ENCODE measurements at regions not wholly inside any gene's neighbourhood (a gene's known extent, or its start where the extent isn't known, plus 50 kb on each side); places are given as distances from the start of the nearest gene placed in this dataset.

DNA sequence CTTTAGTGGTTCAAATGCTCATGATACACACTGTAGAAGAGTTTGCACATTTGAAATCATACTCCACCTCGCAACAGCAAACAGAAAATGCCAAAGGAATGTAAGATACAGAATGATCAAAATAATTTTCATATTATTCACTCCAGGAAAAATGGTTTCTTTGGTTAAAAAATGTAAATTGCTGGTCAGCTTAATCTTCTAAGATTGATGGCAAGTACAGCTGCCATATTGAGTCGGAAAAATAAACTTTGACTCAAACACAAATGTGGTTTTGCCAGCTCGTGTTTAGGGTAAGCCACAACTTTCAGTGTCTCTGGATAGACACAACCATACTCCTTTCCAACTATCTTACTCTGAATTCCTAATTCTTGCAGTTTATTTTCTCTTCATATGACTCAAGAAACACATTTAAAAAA, 154.9 kb upstream of the SMIM21 start:
- Histone ChIP-seq H3K27me3 (ENCODE audit: low read depth) (no peaks in the 10 kb centered on the region), H3K9me3 (no peaks in the 10 kb centered on the region), H3K4me1 (no peaks in the 10 kb centered on the region), H3K4me3 (no peak overlapping the region), H3K27ac (no peak overlapping the region), H3K36me3 (no peaks in the 10 kb centered on the region)
- no peak for DNase-seq
- intact Hi-C loops (cut with DNase I), result no loop called here
- TF ChIP-seq, protein P1, sequence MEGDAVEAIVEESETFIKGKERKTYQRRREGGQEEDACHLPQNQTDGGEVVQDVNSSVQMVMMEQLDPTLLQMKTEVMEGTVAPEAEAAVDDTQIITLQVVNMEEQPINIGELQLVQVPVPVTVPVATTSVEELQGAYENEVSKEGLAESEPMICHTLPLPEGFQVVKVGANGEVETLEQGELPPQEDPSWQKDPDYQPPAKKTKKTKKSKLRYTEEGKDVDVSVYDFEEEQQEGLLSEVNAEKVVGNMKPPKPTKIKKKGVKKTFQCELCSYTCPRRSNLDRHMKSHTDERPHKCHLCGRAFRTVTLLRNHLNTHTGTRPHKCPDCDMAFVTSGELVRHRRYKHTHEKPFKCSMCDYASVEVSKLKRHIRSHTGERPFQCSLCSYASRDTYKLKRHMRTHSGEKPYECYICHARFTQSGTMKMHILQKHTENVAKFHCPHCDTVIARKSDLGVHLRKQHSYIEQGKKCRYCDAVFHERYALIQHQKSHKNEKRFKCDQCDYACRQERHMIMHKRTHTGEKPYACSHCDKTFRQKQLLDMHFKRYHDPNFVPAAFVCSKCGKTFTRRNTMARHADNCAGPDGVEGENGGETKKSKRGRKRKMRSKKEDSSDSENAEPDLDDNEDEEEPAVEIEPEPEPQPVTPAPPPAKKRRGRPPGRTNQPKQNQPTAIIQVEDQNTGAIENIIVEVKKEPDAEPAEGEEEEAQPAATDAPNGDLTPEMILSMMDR (IDR thresholded peaks at IDR 0.05), result no peak
- ATAC-seq, result no peak

DNA sequence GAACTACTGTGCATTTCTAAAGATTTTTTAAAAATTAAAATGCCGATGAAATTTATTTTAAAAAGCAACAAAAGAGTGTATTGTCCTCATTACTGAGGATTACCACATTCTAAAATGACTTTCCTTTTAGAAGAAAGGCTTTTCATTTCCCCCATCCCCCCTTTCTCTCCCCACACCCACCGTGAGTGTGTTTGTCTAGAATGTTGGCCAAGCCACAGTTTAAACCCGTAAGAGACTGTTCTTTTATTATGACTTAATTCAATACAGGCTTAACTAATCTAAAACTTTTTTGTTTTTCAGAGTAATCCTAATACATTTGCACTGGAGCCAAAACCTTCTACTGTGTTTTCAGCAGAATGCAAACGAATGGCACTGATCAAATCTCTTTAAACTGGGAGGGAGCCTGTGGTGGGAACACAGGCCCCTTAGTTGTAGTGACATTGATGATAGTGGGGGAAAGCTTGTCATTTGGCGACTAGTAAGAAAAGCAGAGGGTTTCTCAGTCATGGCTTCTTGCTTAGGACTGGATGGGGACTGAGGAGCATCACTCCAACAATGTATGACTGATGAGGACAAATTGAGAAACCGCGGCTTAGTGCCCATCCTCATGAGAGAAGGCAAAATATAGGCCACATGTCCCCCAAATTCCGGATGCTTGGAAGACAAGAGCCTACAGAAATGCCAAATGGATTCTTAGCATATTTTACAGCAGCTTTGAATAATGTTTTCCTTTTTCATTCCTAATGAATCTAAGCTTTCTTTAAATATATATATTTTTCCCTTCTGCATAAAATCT, 154.0 kb upstream of the SMIM21 start:
- H3K27me3 ChIP-seq (ENCODE audit: low read depth), result no peaks in the 10 kb centered on the region
- H3K4me3 ChIP-seq, result no peak overlapping the region
- no peak for DNase-seq
- H3K4me1 ChIP-seq, result no peaks in the 10 kb centered on the region
- H3K27ac ChIP-seq, result no peak overlapping the region
- intact Hi-C loops (cut with DNase I), result no loop called here
- H3K9me3 ChIP-seq, result no peaks in the 10 kb centered on the region
- no peak for ATAC-seq
- no peaks in the 10 kb centered on the region for H3K36me3 ChIP-seq
- TF ChIP-seq, protein P1 (IDR thresholded peaks at IDR 0.05), result no peak

DNA sequence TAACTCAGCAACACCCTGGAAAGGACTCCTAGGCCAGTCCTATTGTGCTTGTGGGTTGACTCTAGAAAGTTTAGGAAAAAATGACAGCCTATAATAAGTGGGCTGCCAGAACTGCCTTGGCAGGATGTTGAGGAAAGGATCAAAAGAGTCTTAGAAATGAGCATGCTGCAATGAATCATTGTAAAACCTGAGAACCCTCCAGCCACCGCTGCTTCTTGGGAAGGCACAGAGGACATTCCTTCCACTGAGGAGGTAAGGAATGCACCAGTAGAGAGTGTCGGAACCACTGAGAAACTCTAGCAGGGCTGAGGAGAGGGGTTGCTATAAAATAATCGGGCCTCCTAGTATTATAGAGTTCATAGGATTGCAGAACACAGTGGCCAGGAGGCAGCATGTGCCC, 146.7 kb upstream of the SMIM21 start:
- no peaks in the 10 kb centered on the region for H3K36me3 ChIP-seq
- ATAC-seq, result no peak
- H3K9me3 ChIP-seq, result no peaks in the 10 kb centered on the region
- H3K27me3 ChIP-seq (ENCODE audit: low read depth), result no peaks in the 10 kb centered on the region
- H3K4me1 ChIP-seq, result no peaks in the 10 kb centered on the region
- intact Hi-C loops (cut with DNase I), result no loop called here
- TF ChIP-seq, protein P1 (IDR thresholded peaks at IDR 0.05), result no peak
- H3K27ac ChIP-seq, result no peak overlapping the region
- no peak for DNase-seq
- no peak overlapping the region for H3K4me3 ChIP-seq

DNA sequence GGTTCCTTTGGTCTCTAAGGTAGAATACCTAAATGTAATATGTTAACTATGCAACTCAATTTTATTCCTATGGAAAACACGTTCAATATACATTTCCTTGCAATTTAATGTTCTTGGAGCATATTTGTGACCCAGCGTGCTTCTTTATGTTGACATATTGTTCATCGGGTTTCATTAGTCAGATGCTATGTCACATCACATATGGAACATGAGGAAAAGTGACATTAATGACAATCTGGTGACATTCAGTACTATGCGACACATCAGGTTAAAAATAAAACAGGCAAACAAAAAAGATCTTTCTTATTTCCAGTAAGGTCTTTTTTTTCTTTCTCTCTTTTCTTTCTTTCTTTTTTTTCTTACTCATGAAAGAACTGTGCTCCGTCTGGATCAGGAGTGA, 135.6 kb upstream of the SMIM21 start:
- TF ChIP-seq, protein P1 (IDR thresholded peaks at IDR 0.05), result no peak
- H3K36me3 ChIP-seq, result no peaks in the 10 kb centered on the region
- H3K27ac ChIP-seq, result no peak overlapping the region
- H3K9me3 ChIP-seq, result no peaks in the 10 kb centered on the region
- DNase-seq (no peak), ATAC-seq (no peak)
- no peaks in the 10 kb centered on the region for H3K4me1 ChIP-seq
- H3K4me3 ChIP-seq, result no peak overlapping the region
- intact Hi-C loops (cut with DNase I), result no loop called here
- no peaks in the 10 kb centered on the region for H3K27me3 ChIP-seq (ENCODE audit: low read depth)

DNA sequence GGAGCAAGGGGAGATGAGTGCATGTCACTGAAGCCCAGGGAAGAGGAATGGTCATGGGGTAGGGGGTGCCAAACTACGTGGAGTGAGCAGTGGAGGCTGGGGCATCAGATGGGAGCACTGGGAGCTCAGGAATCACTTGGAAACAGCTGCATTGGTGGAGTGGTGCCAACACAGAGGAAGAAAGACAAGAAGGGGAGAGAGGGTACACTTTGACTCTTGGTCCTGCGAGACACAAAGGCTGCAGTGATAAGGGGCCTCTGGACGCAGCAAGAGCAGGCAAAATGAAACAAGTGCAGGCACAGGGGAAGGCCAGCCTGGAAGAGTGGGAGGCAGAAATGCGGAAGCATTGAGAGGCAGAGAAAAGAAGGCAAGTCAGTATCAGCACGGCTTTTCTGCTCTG, 134.7 kb upstream of the SMIM21 start:
- no peaks in the 10 kb centered on the region for H3K36me3 ChIP-seq
- no peak for DNase-seq
- H3K4me3 ChIP-seq, result no peak overlapping the region
- intact Hi-C loops (cut with DNase I), result no loop called here
- no peak overlapping the region for H3K27ac ChIP-seq
- no peaks in the 10 kb centered on the region for H3K27me3 ChIP-seq (ENCODE audit: low read depth)
- TF ChIP-seq, protein P1 (IDR thresholded peaks at IDR 0.05), result no peak
- H3K9me3 ChIP-seq, result no peaks in the 10 kb centered on the region
- H3K4me1 ChIP-seq, result no peaks in the 10 kb centered on the region
- ATAC-seq, result no peak

Data from lower lobe of right lung (tissue), 2 donors.